ENCODE measurements at regions not wholly inside any gene's neighbourhood (a gene's known extent, or its start where the extent isn't known, plus 50 kb on each side); places are given as distances from the start of the nearest gene placed in this dataset.

DNA sequence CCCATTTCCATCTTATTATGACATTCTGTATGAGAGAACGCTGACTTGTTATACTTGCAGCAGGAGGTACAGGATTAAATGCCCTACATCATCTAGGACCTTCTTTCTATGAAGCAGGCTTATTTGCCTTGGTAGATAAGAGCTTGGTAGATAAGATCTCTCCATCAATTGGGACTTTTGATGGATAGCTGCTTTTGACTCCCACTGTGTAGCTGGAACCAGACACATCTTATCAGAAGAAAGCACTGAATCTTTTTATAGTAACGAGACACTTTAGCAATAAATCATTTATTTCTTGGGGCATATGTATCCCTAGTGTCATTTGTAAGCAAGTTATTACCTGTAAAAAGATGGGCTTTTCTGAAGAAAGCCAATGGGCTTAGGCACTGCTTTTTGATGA, 613.9 kb downstream of the TECRL start:
- in situ Hi-C loops (cut with MboI), result no loop called here

More for the DNA sequence above, 613.9 kb downstream of the TECRL start:
- Histone ChIP-seq H2AFZ (ENCODE audit: control insufficient read depth, low read depth, low read length) (no peak overlapping the region), H3K79me2 (ENCODE audit: control insufficient read depth, insufficient read depth, low read length) (no peaks in the 10 kb centered on the region), H3K4me1 (ENCODE audit: control insufficient read depth, insufficient read depth, low read length) (no peaks in the 10 kb centered on the region), H3K27me3 (replicated peaks in 1 of 2; ENCODE audit: control insufficient read depth in 2 of 2, insufficient read depth in 2 of 2, low read length in 1 of 2) (no peaks in the 10 kb centered on the region), H3K36me3 (ENCODE audit: control insufficient read depth in 2 of 2, insufficient read depth in 2 of 2, low read length in 1 of 2) (no peaks in the 10 kb centered on the region), H3K27ac (ENCODE audit: control insufficient read depth, insufficient read depth) (no peak overlapping the region), H4K20me1 (ENCODE audit: control insufficient read depth, insufficient read depth) (no peaks in the 10 kb centered on the region), H3K4me2 (ENCODE audit: control insufficient read depth, insufficient read depth) (no peak overlapping the region), H3K4me3 (no peak overlapping the region), H3K9ac (ENCODE audit: control insufficient read depth, insufficient read depth, low read length) (no peak overlapping the region), H3K9me3 (replicated peaks; ENCODE audit: control insufficient read depth, insufficient read depth, low read length) (no peaks in the 10 kb centered on the region)
- 4% methylated on average over 2 of the region's 2 CpGs for WGBS (ENCODE audit: insufficient coverage, insufficient replicate concordance, low lambda C conversion rate, missing lambda C conversion rate)
- BruUV-seq (replicated peaks), result no TSS peak
- CTCF ChIA-PET, result no interaction called here
- intact Hi-C loops (cut with micrococcal nuclease; ENCODE audit: unreplicated experiment), result no loop called here
- TF ChIP-seq, protein P1, sequence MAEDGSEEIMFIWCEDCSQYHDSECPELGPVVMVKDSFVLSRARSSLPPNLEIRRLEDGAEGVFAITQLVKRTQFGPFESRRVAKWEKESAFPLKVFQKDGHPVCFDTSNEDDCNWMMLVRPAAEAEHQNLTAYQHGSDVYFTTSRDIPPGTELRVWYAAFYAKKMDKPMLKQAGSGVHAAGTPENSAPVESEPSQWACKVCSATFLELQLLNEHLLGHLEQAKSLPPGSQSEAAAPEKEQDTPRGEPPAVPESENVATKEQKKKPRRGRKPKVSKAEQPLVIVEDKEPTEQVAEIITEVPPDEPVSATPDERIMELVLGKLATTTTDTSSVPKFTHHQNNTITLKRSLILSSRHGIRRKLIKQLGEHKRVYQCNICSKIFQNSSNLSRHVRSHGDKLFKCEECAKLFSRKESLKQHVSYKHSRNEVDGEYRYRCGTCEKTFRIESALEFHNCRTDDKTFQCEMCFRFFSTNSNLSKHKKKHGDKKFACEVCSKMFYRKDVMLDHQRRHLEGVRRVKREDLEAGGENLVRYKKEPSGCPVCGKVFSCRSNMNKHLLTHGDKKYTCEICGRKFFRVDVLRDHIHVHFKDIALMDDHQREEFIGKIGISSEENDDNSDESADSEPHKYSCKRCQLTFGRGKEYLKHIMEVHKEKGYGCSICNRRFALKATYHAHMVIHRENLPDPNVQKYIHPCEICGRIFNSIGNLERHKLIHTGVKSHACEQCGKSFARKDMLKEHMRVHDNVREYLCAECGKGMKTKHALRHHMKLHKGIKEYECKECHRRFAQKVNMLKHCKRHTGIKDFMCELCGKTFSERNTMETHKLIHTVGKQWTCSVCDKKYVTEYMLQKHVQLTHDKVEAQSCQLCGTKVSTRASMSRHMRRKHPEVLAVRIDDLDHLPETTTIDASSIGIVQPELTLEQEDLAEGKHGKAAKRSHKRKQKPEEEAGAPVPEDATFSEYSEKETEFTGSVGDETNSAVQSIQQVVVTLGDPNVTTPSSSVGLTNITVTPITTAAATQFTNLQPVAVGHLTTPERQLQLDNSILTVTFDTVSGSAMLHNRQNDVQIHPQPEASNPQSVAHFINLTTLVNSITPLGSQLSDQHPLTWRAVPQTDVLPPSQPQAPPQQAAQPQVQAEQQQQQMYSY (CRISPR knock-in tag; IDR thresholded peaks at IDR 0.05), result no peak
- TF ChIP-seq, protein P2, sequence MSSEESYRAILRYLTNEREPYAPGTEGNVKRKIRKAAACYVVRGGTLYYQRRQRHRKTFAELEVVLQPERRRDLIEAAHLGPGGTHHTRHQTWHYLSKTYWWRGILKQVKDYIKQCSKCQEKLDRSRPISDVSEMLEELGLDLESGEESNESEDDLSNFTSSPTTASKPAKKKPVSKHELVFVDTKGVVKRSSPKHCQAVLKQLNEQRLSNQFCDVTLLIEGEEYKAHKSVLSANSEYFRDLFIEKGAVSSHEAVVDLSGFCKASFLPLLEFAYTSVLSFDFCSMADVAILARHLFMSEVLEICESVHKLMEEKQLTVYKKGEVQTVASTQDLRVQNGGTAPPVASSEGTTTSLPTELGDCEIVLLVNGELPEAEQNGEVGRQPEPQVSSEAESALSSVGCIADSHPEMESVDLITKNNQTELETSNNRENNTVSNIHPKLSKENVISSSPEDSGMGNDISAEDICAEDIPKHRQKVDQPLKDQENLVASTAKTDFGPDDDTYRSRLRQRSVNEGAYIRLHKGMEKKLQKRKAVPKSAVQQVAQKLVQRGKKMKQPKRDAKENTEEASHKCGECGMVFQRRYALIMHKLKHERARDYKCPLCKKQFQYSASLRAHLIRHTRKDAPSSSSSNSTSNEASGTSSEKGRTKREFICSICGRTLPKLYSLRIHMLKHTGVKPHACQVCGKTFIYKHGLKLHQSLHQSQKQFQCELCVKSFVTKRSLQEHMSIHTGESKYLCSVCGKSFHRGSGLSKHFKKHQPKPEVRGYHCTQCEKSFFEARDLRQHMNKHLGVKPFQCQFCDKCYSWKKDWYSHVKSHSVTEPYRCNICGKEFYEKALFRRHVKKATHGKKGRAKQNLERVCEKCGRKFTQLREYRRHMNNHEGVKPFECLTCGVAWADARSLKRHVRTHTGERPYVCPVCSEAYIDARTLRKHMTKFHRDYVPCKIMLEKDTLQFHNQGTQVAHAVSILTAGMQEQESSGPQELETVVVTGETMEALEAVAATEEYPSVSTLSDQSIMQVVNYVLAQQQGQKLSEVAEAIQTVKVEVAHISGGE (CRISPR knock-in tag; IDR thresholded peaks at IDR 0.05), result no peak
- TF ChIP-seq SIN3A (IDR thresholded peaks at IDR 0.05; ENCODE audit: low read depth, low read length) (no peak), SMARCA5 (IDR thresholded peaks at IDR 0.05) (no peak), IKZF2 (IDR thresholded peaks at IDR 0.05) (no peak), CREB1 (IDR thresholded peaks at IDR 0.05; ENCODE audit: low read depth) (no peak), TARDBP (IDR thresholded peaks at IDR 0.05; ENCODE audit: borderline replicate concordance) (no peak), JUND (IDR thresholded peaks at IDR 0.05; ENCODE audit: low read depth, low read length) (no peak), SPI1 (IDR thresholded peaks at IDR 0.05; ENCODE audit: borderline replicate concordance, insufficient read depth, low read depth, low read length) (no peak), HDGF (IDR thresholded peaks at IDR 0.05) (no peak), BCL11A (IDR thresholded peaks at IDR 0.05; ENCODE audit: low read depth, low read length) (no peak), CREM (IDR thresholded peaks at IDR 0.05; ENCODE audit: low read depth) (no peak), YBX1 (IDR thresholded peaks at IDR 0.05) (no peak), TCF12 (IDR thresholded peaks at IDR 0.05; ENCODE audit: low read depth, low read length) (no peak), SMAD5 (IDR thresholded peaks at IDR 0.05; ENCODE audit: low read depth) (no peak), SMAD1 (IDR thresholded peaks at IDR 0.05; ENCODE audit: low read depth, partially characterized antibody) (no peak)
- FAIRE-seq (no peak), ATAC-seq (no peak), DNase-seq (ENCODE audit: low read depth, low spot score) (no peak)
- POLR2A ChIA-PET, result no interaction called here
- RAD21 ChIA-PET (ENCODE audit: unreplicated experiment), result no interaction called here
- SMC1A ChIA-PET (ENCODE audit: uncharacterized antibody, unreplicated experiment), result interaction anchor here (0.6 to 1.6 kb wide), 2 partner anchors 22 to 232 kb away, joined by 3 to 6 read pairs; no protein-coding TSS in a partner anchor

All from GM12878 (cell line).